Keratinocyte (primary cell): ENCODE measurements at regions not wholly inside any gene's neighbourhood (a gene's known extent, or its start where the extent isn't known, plus 50 kb on each side); places are given as distances from the start of the nearest gene placed in this dataset.

ENCODE experiments used
- DNase-seq: peaks from one replicate; pipeline ENCODE4 v3.0.0-alpha.2; 2011; ENCODE audit warnings: low read depth, missing footprints, low spot score
- FAIRE-seq: peaks from 2 replicates; lab custom pipeline; 2011; peaks lifted over from hg19 to GRCh38; lab: Jason Lieb, UNC
- H2AFZ ChIP-seq: 2 replicates; pipeline ENCODE4 v1.6.0; 2012; ENCODE audit warnings: low read length, control low read depth, inconsistent platforms; ENCODE audit not compliant: control insufficient read depth
- H3K27ac ChIP-seq: 2 replicates; pipeline ENCODE4 v1.5.1; 2011; ENCODE audit warnings: low read length; ENCODE audit not compliant: control insufficient read depth, insufficient read depth
- H3K27me3 ChIP-seq: 3 replicates; pipeline ENCODE4 v1.6.0; 2011; ENCODE audit warnings: low read length; ENCODE audit not compliant: control insufficient read depth, insufficient read depth; ENCODE audit errors: extremely low read depth
- H3K36me3 ChIP-seq, 2 experiments: 2 replicates in 1 of 2; 3 replicates in 1 of 2; pipeline ENCODE4 v1.5.1; 2011; ENCODE audit warnings: low read length in 2 of 2, mild to moderate bottlenecking in 1 of 2; ENCODE audit not compliant: control insufficient read depth in 2 of 2, insufficient read depth in 2 of 2; ENCODE audit errors: extremely low read depth in 1 of 2
- H3K4me1 ChIP-seq: 3 replicates; pipeline ENCODE4 v1.5.1; 2011; ENCODE audit warnings: low read length; ENCODE audit not compliant: control insufficient read depth, insufficient read depth; ENCODE audit errors: extremely low read depth
- H3K4me2 ChIP-seq: 3 replicates; pipeline ENCODE4 v1.6.0; 2011; ENCODE audit warnings: low read depth, low read length; ENCODE audit not compliant: control insufficient read depth, insufficient read depth; ENCODE audit errors: extremely low read depth
- H3K4me3 ChIP-seq, 3 experiments: fragments of 200-600 bp in 1 of 3; sonication (generic) in 1 of 3; 2 replicates in 2 of 3; 3 replicates in 1 of 3; pipeline ENCODE4 v1.5.1; 2011 to 2016; ENCODE audit warnings: low read length in 3 of 3, mild to moderate bottlenecking in 3 of 3, control low read depth in 2 of 3, inconsistent platforms in 1 of 3, low read depth in 1 of 3, mixed read lengths in 1 of 3, mixed run types in 1 of 3, moderate library complexity in 1 of 3; ENCODE audit not compliant: control insufficient read depth in 2 of 3, insufficient read depth in 2 of 3; ENCODE audit errors: extremely low read depth in 1 of 3
- H3K79me2 ChIP-seq: 2 replicates; pipeline ENCODE4 v1.6.0; 2012; ENCODE audit warnings: low read length; ENCODE audit not compliant: control insufficient read depth, insufficient read depth
- H3K9ac ChIP-seq: 3 replicates; pipeline ENCODE4 v1.6.0; 2011; ENCODE audit warnings: low read length; ENCODE audit not compliant: control insufficient read depth, insufficient read depth; ENCODE audit errors: extremely low read depth
- H3K9me1 ChIP-seq: 3 replicates; pipeline ENCODE4 v1.6.0; 2011; ENCODE audit warnings: low read length; ENCODE audit not compliant: control insufficient read depth, insufficient read depth; ENCODE audit errors: extremely low read depth
- H3K9me3 ChIP-seq: 2 replicates; pipeline ENCODE4 v1.5.1; 2012; ENCODE audit warnings: low read depth, low read length; ENCODE audit not compliant: control insufficient read depth
- H4K20me1 ChIP-seq: 3 replicates; pipeline ENCODE4 v1.6.0; 2011; ENCODE audit warnings: low read length; ENCODE audit not compliant: control insufficient read depth, insufficient read depth; ENCODE audit errors: extremely low read depth
- CTCF ChIP-seq, 3 experiments: IDR thresholded peaks in 1 of 3; conservative IDR thresholded peaks in 1 of 3; optimal IDR thresholded peaks in 1 of 3; 2 replicates in 2 of 3; 3 replicates in 1 of 3; pipeline versions ENCODE3 to v1.5.1; 2011; ENCODE audit warnings: low read length in 3 of 3, mild to moderate bottlenecking in 3 of 3, moderate library complexity in 2 of 3, control low read depth in 1 of 3, inconsistent platforms in 1 of 3; ENCODE audit not compliant: insufficient read depth in 2 of 3; ENCODE audit errors: extremely low read depth in 1 of 3
- EZH2 ChIP-seq: IDR thresholded peaks from one replicate; pipeline ENCODE4 v1.6.1; 2012; ENCODE audit warnings: inconsistent platforms, mild to moderate bottlenecking, low read length, moderate library complexity
- dilution Hi-C: fragments of 300-500 bp; cut with MboI; formaldehyde crosslinking; loops from one replicate; pipeline ENCODE4 v1.7.0; 2020; ENCODE audit warnings: low sequenced_read_pairs; ENCODE audit not compliant: extremely low pct_ligation_motif_present

GRCh38 chr6:167424700-167425099, 99.8 kb downstream of the TTLL2 start:
- Histone ChIP-seq H3K4me2 (no peak overlapping the region), H3K4me3 (no peak overlapping the region), H4K20me1 (no peaks in the 10 kb centered on the region), H3K9me1 (no peaks in the 10 kb centered on the region), H3K27ac (no peak overlapping the region), H2AFZ (no peak overlapping the region), H3K79me2 (no peaks in the 10 kb centered on the region), H3K9ac (no peak overlapping the region), H3K36me3 (no peaks in the 10 kb centered on the region), H3K4me1 (no peaks in the 10 kb centered on the region), H3K27me3 (no peaks in the 10 kb centered on the region), H3K9me3 (no peaks in the 10 kb centered on the region)
- TF ChIP-seq CTCF (optimal IDR thresholded peaks at IDR 0.05 in 1 of 3, IDR thresholded peaks at IDR 0.05 in 1 of 3, conservative IDR thresholded peaks at IDR 0.05 in 1 of 3; ENCODE audit: extremely low read depth in 1 of 3, insufficient read depth in 2 of 3, low read length in 3 of 3) (no peak), EZH2 (no peak)
- DNase-seq (no peak), FAIRE-seq (no peak)
- dilution Hi-C loops, result no loop called here

- dilution Hi-C loops, result no loop called here
- no peaks in the 10 kb centered on the region for H3K4me1 ChIP-seq
- no peaks in the 10 kb centered on the region for H3K9me3 ChIP-seq
- no peak overlapping the region for H2AFZ ChIP-seq
- H3K27me3 ChIP-seq, result no peaks in the 10 kb centered on the region
- FAIRE-seq, result no peak
- H3K4me2 ChIP-seq, result no peak overlapping the region
- H3K9me1 ChIP-seq, result no peaks in the 10 kb centered on the region
- no peaks in the 10 kb centered on the region for H4K20me1 ChIP-seq
- no peaks in the 10 kb centered on the region for H3K79me2 ChIP-seq
- H3K36me3 ChIP-seq, result no peaks in the 10 kb centered on the region
- no peak overlapping the region for H3K27ac ChIP-seq
- TF ChIP-seq EZH2 (no peak), CTCF (optimal IDR thresholded peaks at IDR 0.05 in 1 of 3, IDR thresholded peaks at IDR 0.05 in 1 of 3, conservative IDR thresholded peaks at IDR 0.05 in 1 of 3; ENCODE audit: extremely low read depth in 1 of 3, insufficient read depth in 2 of 3, low read length in 3 of 3) (no peak)
- DNase-seq, result no peak
- H3K9ac ChIP-seq, result no peak overlapping the region
- H3K4me3 ChIP-seq, result no peak overlapping the region
Observed at GRCh38 chr6:167426084-167426483, 101.2 kb downstream of the TTLL2 start.
